Caco-2 (cell line): ENCODE measurements at regions not wholly inside any gene's neighbourhood (a gene's known extent, or its start where the extent isn't known, plus 50 kb on each side); places are given as distances from the start of the nearest gene placed in this dataset.

ENCODE experiments used
- BruUV-seq: library from RNA; stranded (reverse); fragments of 400-500 nt; replicated peaks from 2 replicates; lab custom pipeline; 2021; lab: Mats Ljungman, UMichigan
- CTCF ChIA-PET: fragments of 300-600 bp; sonication (Branson Sonifier 250); formaldehyde crosslinking; loops from one replicate; lab custom pipeline; 2022; ENCODE audit warnings: antibody characterized with exemption; lab: Charles Lee
- POLR2A ChIA-PET: fragments of 300-600 bp; sonication (Branson Sonifier 250); formaldehyde crosslinking; loops from one replicate; lab custom pipeline; 2022; ENCODE audit warnings: antibody characterized with exemption; lab: Charles Lee
- DNase-seq, 2 experiments: peaks; one replicate each; pipeline versions ENCODE4 v3.0.0 to v3.0.0-alpha.2; 2020 to 2022
- H3K27me3 ChIP-seq: replicated peaks from 2 replicates; pipeline ENCODE4 v1.6.0; 2011; ENCODE audit warnings: low read length; ENCODE audit not compliant: control insufficient read depth, insufficient read depth
- H3K36me3 ChIP-seq: 2 replicates; pipeline ENCODE4 v1.5.1; 2011; ENCODE audit warnings: low read length; ENCODE audit not compliant: control insufficient read depth, insufficient read depth
- H3K4me1 ChIP-seq: fragments of 250-450 bp; sonication (Bioruptor Pico); 2 replicates; pipeline ENCODE4 v1.5.1; 2020; ENCODE audit warnings: mild to moderate bottlenecking
- H3K4me3 ChIP-seq: 2 replicates; pipeline ENCODE4 v1.5.1; 2011; ENCODE audit warnings: low read depth, mild to moderate bottlenecking, control low read depth, low read length
- H3K9me3 ChIP-seq: fragments of 250-450 bp; sonication (Bioruptor Pico); 2 replicates; pipeline ENCODE4 v1.5.1; 2020; ENCODE audit warnings: mild to moderate bottlenecking, moderate library complexity
- H3K27ac Mint-ChIP-seq: one replicate; pipeline ENCODE4 v1.8.0; 2022; ENCODE audit warnings: mixed read lengths; ENCODE audit not compliant: unreplicated experiment
- H3K27me3 Mint-ChIP-seq: one replicate; pipeline ENCODE4 v1.8.0; 2022; ENCODE audit warnings: mixed read lengths; ENCODE audit not compliant: insufficient read depth, unreplicated experiment
- H3K36me3 Mint-ChIP-seq: one replicate; pipeline ENCODE4 v1.8.0; 2022; ENCODE audit warnings: mild to moderate bottlenecking, mixed read lengths; ENCODE audit not compliant: insufficient read depth, unreplicated experiment
- H3K4me1 Mint-ChIP-seq: one replicate; pipeline ENCODE4 v1.8.0; 2022; ENCODE audit warnings: low read depth, mixed read lengths; ENCODE audit not compliant: unreplicated experiment
- H3K4me3 Mint-ChIP-seq: one replicate; pipeline ENCODE4 v1.8.0; 2022; ENCODE audit warnings: mild to moderate bottlenecking, moderate library complexity, mixed read lengths; ENCODE audit not compliant: unreplicated experiment
- H3K9me3 Mint-ChIP-seq: one replicate; pipeline ENCODE4 v1.8.0; 2022; ENCODE audit warnings: mixed read lengths; ENCODE audit not compliant: unreplicated experiment
- CTCF ChIP-seq, 2 experiments: fragments of 200-600 bp in 1 of 2; IDR thresholded peaks; 1 replicate in 1 of 2; 2 replicates in 1 of 2; pipeline versions ENCODE4 v1.5.1 to v1.8.0; 2011 to 2022; ENCODE audit warnings: antibody characterized with exemption in 1 of 2, control low read depth in 1 of 2, inconsistent platforms in 1 of 2, low read depth in 1 of 2, low read length in 1 of 2, mild to moderate bottlenecking in 1 of 2, moderate library complexity in 1 of 2; ENCODE audit not compliant: insufficient read depth in 1 of 2, severe bottlenecking in 1 of 2, unreplicated experiment in 1 of 2
- intact Hi-C: fragments of 100-400 bp; cut with micrococcal nuclease; formaldehyde crosslinking; loops from one replicate; pipeline ENCODE4 v1.10.0; 2022; ENCODE audit not compliant: unreplicated experiment

- H3K36me3 ChIP-seq, result no peaks in the 10 kb centered on the region
- intact Hi-C loops, result no loop called here
- TF ChIP-seq CTCF (IDR thresholded peaks at IDR 0.05; ENCODE audit: insufficient read depth in 1 of 2, low read depth in 1 of 2, low read length in 1 of 2, severe bottlenecking in 1 of 2, unreplicated experiment in 1 of 2), result no peak
- H3K4me1 ChIP-seq, result peaks cover 24% of the 10 kb centered on the region
- peaks cover 16% of the 10 kb centered on the region for H3K4me1 Mint-ChIP-seq
- POLR2A ChIA-PET, result no interaction called here
- no peaks in the 10 kb centered on the region for H3K27me3 Mint-ChIP-seq
- H3K36me3 Mint-ChIP-seq, result peaks cover 3% of the 10 kb centered on the region
- no peaks in the 10 kb centered on the region for H3K27me3 ChIP-seq
- no peak for DNase-seq
- H3K27ac Mint-ChIP-seq, result no peak overlapping the region
- no peak overlapping the region for H3K4me3 Mint-ChIP-seq
- peaks cover 20% of the 10 kb centered on the region for H3K9me3 Mint-ChIP-seq
- no TSS peak for BruUV-seq
- H3K4me3 ChIP-seq, result no peak overlapping the region
- CTCF ChIA-PET, result no interaction called here
- peaks cover 11% of the 10 kb centered on the region for H3K9me3 ChIP-seq
Measured at GRCh38 chr2:150400849-150401248, 86.6 kb downstream of the RND3 start.

GRCh38 chr2:150392614-150393013 is 94.9 kb downstream of the RND3 start:
- Histone ChIP-seq H3K27me3 (no peaks in the 10 kb centered on the region), H3K9me3 (no peaks in the 10 kb centered on the region), H3K4me1 (0 out of 2 replicates have a peak, but pooled peaks cover 4% of the 10 kb centered on the region), H3K36me3 (no peaks in the 10 kb centered on the region), H3K4me3 (no peak overlapping the region)
- no peaks in the 10 kb centered on the region for H3K27me3 Mint-ChIP-seq
- no peak for TF ChIP-seq CTCF (IDR thresholded peaks at IDR 0.05; ENCODE audit: insufficient read depth in 1 of 2, low read depth in 1 of 2, low read length in 1 of 2, severe bottlenecking in 1 of 2, unreplicated experiment in 1 of 2)
- DNase-seq, result no peak
- H3K36me3 Mint-ChIP-seq, result no peaks in the 10 kb centered on the region
- CTCF ChIA-PET, result no interaction called here
- no TSS peak for BruUV-seq
- H3K9me3 Mint-ChIP-seq, result no peaks in the 10 kb centered on the region
- H3K27ac Mint-ChIP-seq, result no peak overlapping the region
- no peak overlapping the region for H3K4me3 Mint-ChIP-seq
- intact Hi-C loops, result no loop called here
- H3K4me1 Mint-ChIP-seq, result peaks cover 7% of the 10 kb centered on the region
- POLR2A ChIA-PET, result no interaction called here

- BruUV-seq, result no TSS peak
- Mint-ChIP-seq H3K27ac (no peak overlapping the region), H3K36me3 (no peaks in the 10 kb centered on the region), H3K27me3 (no peaks in the 10 kb centered on the region), H3K4me1 (peaks cover 7% of the 10 kb centered on the region), H3K4me3 (no peak overlapping the region), H3K9me3 (no peaks in the 10 kb centered on the region)
- TF ChIP-seq CTCF (IDR thresholded peaks at IDR 0.05; ENCODE audit: insufficient read depth in 1 of 2, low read depth in 1 of 2, low read length in 1 of 2, severe bottlenecking in 1 of 2, unreplicated experiment in 1 of 2), result no peak
- DNase-seq, result no peak
- POLR2A ChIA-PET, result no interaction called here
- Histone ChIP-seq H3K4me1 (0 out of 2 replicates have a peak, but pooled peaks cover 4% of the 10 kb centered on the region), H3K9me3 (no peaks in the 10 kb centered on the region), H3K27me3 (no peaks in the 10 kb centered on the region), H3K36me3 (no peaks in the 10 kb centered on the region), H3K4me3 (no peak overlapping the region)
- intact Hi-C loops, result no loop called here
- CTCF ChIA-PET, result no interaction called here
Measured at GRCh38 chr2:150391779-150392178, 95.7 kb downstream of the RND3 start.
